A549 (cell line): ENCODE measurements at regions not wholly inside any gene's neighbourhood (a gene's known extent, or its start where the extent isn't known, plus 50 kb on each side); places are given as distances from the start of the nearest gene placed in this dataset.

Experiments
- ATAC-seq, 2 experiments: fragments of 200-7000 bp in 1 of 2; fragments of >200 bp in 1 of 2; cut with Nextera tagmentation in 1 of 2; cut with Tn5 transposase in 1 of 2; 3 replicates each; pipeline versions ENCODE4 v1.8.0 to v1.9.1; 2018 to 2020; ENCODE audit warnings: mild to moderate bottlenecking in 1 of 2, moderate library complexity in 1 of 2
- CTCF ChIA-PET: fragments of 300-600 bp; sonication (Branson Sonifier 250); formaldehyde crosslinking; extraction: SDS; loops from one replicate; lab custom pipeline; 2021; ENCODE audit warnings: antibody characterized with exemption, inconsistent platforms; lab: Yijun Ruan, JAX
- POLR2A ChIA-PET: fragments of 350-600 bp; formaldehyde crosslinking; extraction: SDS; loops from one replicate; lab custom pipeline; 2021; ENCODE audit warnings: antibody characterized with exemption, inconsistent platforms; lab: Yijun Ruan, JAX
- DNase-seq, 2 experiments: peaks; one replicate each; pipeline versions ENCODE4 v3.0.0 to v3.0.0-alpha.2; 2011 to 2016; ENCODE audit warnings: low read depth in 1 of 2, low spot score in 1 of 2
- FAIRE-seq: peaks from 2 replicates; lab custom pipeline; 2011; peaks lifted over from hg19 to GRCh38; lab: Jason Lieb, UNC
- H3K27ac ChIP-seq, 2 experiments: fragments of >200 bp; sonication (Bioruptor Twin); formaldehyde crosslinking; 3 replicates each; pipeline ENCODE4 v1.5.1; 2016 to 2017
- H3K4me1 ChIP-seq: fragments of >200 bp; sonication (Bioruptor Twin); formaldehyde crosslinking; 3 replicates; pipeline ENCODE4 v1.6.1; 2016
- H3K4me2 ChIP-seq: fragments of >200 bp; sonication (Bioruptor Twin); formaldehyde crosslinking; 3 replicates; pipeline ENCODE4 v1.6.1; 2016
- H3K4me3 ChIP-seq: fragments of >200 bp; sonication (Bioruptor Twin); formaldehyde crosslinking; 3 replicates; pipeline ENCODE4 v1.5.1; 2016
- H3K9me3 ChIP-seq: fragments of >200 bp; sonication (Bioruptor Twin); formaldehyde crosslinking; 3 replicates; pipeline ENCODE4 v1.6.1; 2016
- ATOH8 ChIP-seq: fragments of 250-450 bp; sonication (Bioruptor Pico); IDR thresholded peaks from 2 replicates; pipeline ENCODE4 v1.5.0; 2020; ENCODE audit warnings: low read depth, mild to moderate bottlenecking, moderate library complexity
- CBX2 ChIP-seq: fragments of 200-600 bp; sonication (generic); IDR thresholded peaks from 2 replicates; pipeline ENCODE4 v1.6.1; 2016; ENCODE audit warnings: low read depth, mild to moderate bottlenecking, borderline replicate concordance
- CBX8 ChIP-seq: fragments of 200-600 bp; sonication (generic); IDR thresholded peaks from 2 replicates; pipeline ENCODE4 v1.6.1; 2016
- CHD2 ChIP-seq: fragments of 150-350 bp; IDR thresholded peaks from 2 replicates; pipeline ENCODE4 v1.6.1; 2014; ENCODE audit warnings: low read length; ENCODE audit not compliant: partially characterized antibody
- CTCF ChIP-seq: fragments of >200 bp; sonication (Bioruptor Twin); formaldehyde crosslinking; IDR thresholded peaks from 3 replicates; pipeline ENCODE4 v1.5.1; 2016
- E2F6 ChIP-seq: IDR thresholded peaks from 2 replicates; pipeline ENCODE4 v1.6.1; 2012; ENCODE audit warnings: low read depth, borderline replicate concordance
- EHF ChIP-seq: fragments of 250-450 bp; sonication (Bioruptor Pico); IDR thresholded peaks from 2 replicates; pipeline ENCODE4 v1.5.0; 2020; ENCODE audit warnings: mild to moderate bottlenecking
- EHMT2 ChIP-seq: fragments of 200-600 bp; sonication (generic); IDR thresholded peaks from 2 replicates; pipeline ENCODE4 v1.6.1; 2016; ENCODE audit warnings: antibody characterized with exemption, low read depth, mild to moderate bottlenecking, moderate library complexity
- ELK1 ChIP-seq: fragments of 150-350 bp; IDR thresholded peaks from 2 replicates; pipeline ENCODE4 v1.6.1; 2014; ENCODE audit warnings: low read depth, mild to moderate bottlenecking, low read length
- EP300 ChIP-seq, 2 experiments: fragments of >200 bp; sonication (Bioruptor Twin); formaldehyde crosslinking; IDR thresholded peaks; 2 replicates in 1 of 2; 3 replicates in 1 of 2; pipeline ENCODE4 v1.6.1; 2016 to 2017
- ESRRA ChIP-seq: fragments of 150-350 bp; IDR thresholded peaks from 2 replicates; pipeline ENCODE4 v1.6.1; 2014; ENCODE audit warnings: mild to moderate bottlenecking, low read length, borderline replicate concordance
- FOSB ChIP-seq: fragments of 250-450 bp; sonication (Bioruptor Pico); IDR thresholded peaks from 2 replicates; pipeline ENCODE4 v1.5.0; 2020; ENCODE audit warnings: mild to moderate bottlenecking, moderate library complexity
- FOSL2 ChIP-seq, 2 experiments: fragments of 450-650 bp in 1 of 2; fragments of >200 bp in 1 of 2; sonication (Bioruptor Twin) in 1 of 2; formaldehyde crosslinking; IDR thresholded peaks; 2 replicates each; pipeline versions ENCODE4 v1.5.0 to v1.6.1; 2016 to 2020; ENCODE audit warnings: mild to moderate bottlenecking in 1 of 2, moderate library complexity in 1 of 2
- GATA3 ChIP-seq: IDR thresholded peaks from 2 replicates; pipeline ENCODE4 v1.6.1; 2012; ENCODE audit warnings: borderline replicate concordance
- HES2 ChIP-seq: fragments of >200 bp; sonication (Bioruptor Twin); formaldehyde crosslinking; IDR thresholded peaks from 2 replicates; pipeline ENCODE4 v1.6.1; 2016
- HMGXB4 ChIP-seq: fragments of 250-450 bp; sonication (Bioruptor Pico); IDR thresholded peaks from 2 replicates; pipeline ENCODE4 v1.5.0; 2021; ENCODE audit warnings: mild to moderate bottlenecking, moderate library complexity, borderline replicate concordance
- HOXA7 ChIP-seq: fragments of 250-450 bp; sonication (Bioruptor Pico); IDR thresholded peaks from 2 replicates; pipeline ENCODE4 v1.5.0; 2020; ENCODE audit warnings: mild to moderate bottlenecking, moderate library complexity
- JUN ChIP-seq, 2 experiments: fragments of >200 bp; sonication (Bioruptor Twin); formaldehyde crosslinking; IDR thresholded peaks; 2 replicates in 1 of 2; 3 replicates in 1 of 2; pipeline ENCODE4 v1.6.1; 2016 to 2017
- JUNB ChIP-seq: fragments of >200 bp; sonication (Bioruptor Twin); formaldehyde crosslinking; IDR thresholded peaks from 2 replicates; pipeline ENCODE4 v1.6.1; 2016
- MAX ChIP-seq: IDR thresholded peaks from 2 replicates; pipeline ENCODE4 v1.6.1; 2012
- MAZ ChIP-seq: fragments of 150-350 bp; IDR thresholded peaks from 2 replicates; pipeline ENCODE4 v1.6.1; 2014; ENCODE audit warnings: antibody characterized with exemption, low read depth, low read length, borderline replicate concordance
- NFE2L2 ChIP-seq: fragments of 150-350 bp; conservative IDR thresholded peaks from 2 replicates; pipeline ENCODE4 v1.6.1; 2014; ENCODE audit warnings: low read length
- NPAS2 ChIP-seq: fragments of 250-450 bp; sonication (Bioruptor Pico); IDR thresholded peaks from 2 replicates; pipeline ENCODE4 v1.8.0; 2022; ENCODE audit warnings: mild to moderate bottlenecking, moderate library complexity, borderline replicate concordance
- NR3C1 ChIP-seq: fragments of >200 bp; sonication (Bioruptor Twin); formaldehyde crosslinking; IDR thresholded peaks from 3 replicates; pipeline ENCODE4 v1.6.1; 2017
- POLR2A ChIP-seq: IDR thresholded peaks from 2 replicates; pipeline ENCODE4 v1.6.1; 2012; ENCODE audit warnings: mild to moderate bottlenecking, low read length
- POLR2AphosphoS2 ChIP-seq: conservative IDR thresholded peaks from 2 replicates; pipeline ENCODE4 v1.6.1; 2012; ENCODE audit warnings: low read length, improper control_type of control experiment, inconsistent platforms
- RAD21 ChIP-seq, 2 experiments: fragments of >200 bp in 1 of 2; sonication (Bioruptor Twin) in 1 of 2; formaldehyde crosslinking in 1 of 2; IDR thresholded peaks in 1 of 2; conservative IDR thresholded peaks in 1 of 2; 2 replicates in 1 of 2; 3 replicates in 1 of 2; pipeline ENCODE4 v1.6.1; 2012 to 2018; ENCODE audit warnings: inconsistent platforms in 1 of 2
- RARB ChIP-seq: fragments of 250-450 bp; sonication (Bioruptor Pico); IDR thresholded peaks from 2 replicates; pipeline ENCODE4 v1.8.0; 2021; ENCODE audit warnings: mild to moderate bottlenecking, moderate library complexity
- RCOR1 ChIP-seq: fragments of 150-350 bp; IDR thresholded peaks from 2 replicates; pipeline ENCODE4 v1.6.1; 2014; ENCODE audit warnings: antibody characterized with exemption, low read length, low read depth
- SREBF2 ChIP-seq: fragments of 450-650 bp; IDR thresholded peaks from 2 replicates; pipeline ENCODE4 v1.6.1; 2014; ENCODE audit warnings: mild to moderate bottlenecking, moderate library complexity
- USF2 ChIP-seq: fragments of 450-650 bp; IDR thresholded peaks from 2 replicates; pipeline ENCODE4 v1.6.1; 2014; ENCODE audit warnings: antibody characterized with exemption
- ZC3H11A ChIP-seq: fragments of 450-650 bp; IDR thresholded peaks from 2 replicates; pipeline ENCODE4 v1.6.1; 2014; ENCODE audit warnings: antibody characterized with exemption, mild to moderate bottlenecking
- ZNF302 ChIP-seq: fragments of 250-450 bp; sonication (Bioruptor Pico); IDR thresholded peaks from 2 replicates; pipeline ENCODE4 v1.9.0; 2021; ENCODE audit warnings: inconsistent platforms, mild to moderate bottlenecking, moderate library complexity
- WGBS: methylation state at CpG from one replicate; pipeline ENCODE4 v1.1.6; 2017; ENCODE audit errors: missing lambda C conversion rate; 5-methylcytosine and 5-hydroxymethylcytosine counted together

GRCh38 chr6:169340395-169340794, 86.7 kb upstream of the THBS2 start:
- FAIRE-seq (no peak), DNase-seq (peak; percentile 38 to 46), ATAC-seq (peak; percentile 96)
- TF ChIP-seq CHD2 (no peak), SREBF2 (no peak), HES2 (no peak), FOSL2 (IDR thresholded peaks at IDR 0.05) (0 out of 2 replicates have a peak, but pooled peaks have one; percentile 8), FOSL2 (CRISPR knock-in tag; IDR thresholded peaks at IDR 0.05) (peak; percentile 76), CBX2 (no peak), HOXA7 (CRISPR knock-in tag) (no peak), EHF (CRISPR knock-in tag) (no peak), EP300 (IDR thresholded peaks at IDR 0.05) (no peak), MAX (peak; percentile 63), CBX8 (no peak), NFE2L2 (no peak), JUNB (no peak), POLR2AphosphoS2 (no peak), RAD21 (conservative IDR thresholded peaks at IDR 0.05 in 1 of 2, IDR thresholded peaks at IDR 0.05 in 1 of 2) (no peak), RCOR1 (no peak), E2F6 (peak; percentile 42; the same call in 1 of the 2 replicates)
- Histone ChIP-seq H3K27ac (peak overlapping the region; percentile 64 to 89), H3K4me3 (no peak overlapping the region), H3K4me1 (peaks cover 11% of the 10 kb centered on the region), H3K9me3 (no peaks in the 10 kb centered on the region), H3K4me2 (peak overlapping the region; percentile 51)
- WGBS, result 52% methylated on average over 2 of the region's 20 CpGs
- CTCF ChIA-PET, result no interaction called here
- POLR2A ChIA-PET, result no interaction called here

GRCh38 chr6:169339731-169340309, 86.2 kb upstream of the THBS2 start:
- H3K9me3 ChIP-seq, result no peaks in the 10 kb centered on the region
- H3K4me1 ChIP-seq, result peaks cover 11% of the 10 kb centered on the region
- WGBS, result 87% methylated on average over 12 of the region's 12 CpGs
- CTCF ChIA-PET, result no interaction called here
- peak overlapping the region; percentile 64 to 89 for H3K27ac ChIP-seq
- DNase-seq (no peak), ATAC-seq (no peak), FAIRE-seq (no peak)
- H3K4me3 ChIP-seq, result no peak overlapping the region
- POLR2A ChIA-PET, result no interaction called here
- H3K4me2 ChIP-seq, result peak overlapping the region; percentile 51
- TF ChIP-seq NPAS2 (CRISPR knock-in tag) (no peak), ATOH8 (CRISPR knock-in tag) (no peak), NR3C1 (no peak), MAZ (no peak), FOSB (no peak), POLR2A (no peak), RARB (CRISPR knock-in tag) (no peak), ZC3H11A (no peak), ZNF302 (no peak), JUN (IDR thresholded peaks at IDR 0.05) (no peak), HMGXB4 (CRISPR knock-in tag) (no peak), CTCF (no peak), ELK1 (no peak), ESRRA (no peak), GATA3 (no peak), EHMT2 (no peak), USF2 (no peak)
